GM18907 (cell line): ENCODE measurements at regions not wholly inside any gene's neighbourhood (a gene's known extent, or its start where the extent isn't known, plus 50 kb on each side); places are given as distances from the start of the nearest gene placed in this dataset.
"Not testable (repeated sequence)": the region's sequence is repeated elsewhere in the genome, so short reads cannot be mapped to it uniquely, and the experiment has no call there.

Experiments
- ATAC-seq: cut with Tn5 transposase; IDR thresholded peaks from one replicate; pipeline ENCODE4 v1.9.1; 2021; ENCODE audit warnings: mild to moderate bottlenecking, moderate library complexity; ENCODE audit not compliant: unreplicated experiment

GRCh38 chr7:85806321-85806720 lies 619.5 kb upstream of the SEMA3D start:
- no peak for ATAC-seq

GRCh38 chr7:85805656-85806055 lies 618.8 kb upstream of the SEMA3D start:
- ATAC-seq, result no peak

- ATAC-seq, result no peak
Measured at GRCh38 chr7:85805249-85805648, 618.4 kb upstream of the SEMA3D start.

- ATAC-seq, result no peak
Measured at GRCh38 chr7:85802211-85802610, 615.4 kb upstream of the SEMA3D start.

GRCh38 chr7:85796956-85797355 lies 610.1 kb upstream of the SEMA3D start:
- ATAC-seq, result no peak

GRCh38 chr7:85791098-85791497 lies 604.2 kb upstream of the SEMA3D start:
- not testable (repeated sequence) for ATAC-seq

GRCh38 chr7:85781606-85782005 lies 594.8 kb upstream of the SEMA3D start:
- no peak for ATAC-seq

- no peak for ATAC-seq
Measured at GRCh38 chr7:85776691-85777345, 590.0 kb upstream of the SEMA3D start.

GRCh38 chr7:85775431-85775830 lies 588.6 kb upstream of the SEMA3D start:
- ATAC-seq, result no peak

- no peak for ATAC-seq
Measured at GRCh38 chr7:85774986-85775385, 588.1 kb upstream of the SEMA3D start.

- ATAC-seq, result no peak
Measured at GRCh38 chr7:85773116-85773728, 586.4 kb upstream of the SEMA3D start.

GRCh38 chr7:85771516-85771915 lies 584.7 kb upstream of the SEMA3D start:
- no peak for ATAC-seq

- no peak for ATAC-seq
Measured at GRCh38 chr7:85770332-85770731, 583.5 kb upstream of the SEMA3D start.

GRCh38 chr7:85765698-85766298 lies 578.9 kb upstream of the SEMA3D start:
- no peak for ATAC-seq

- no peak for ATAC-seq
Measured at GRCh38 chr7:85764034-85764433, 577.2 kb upstream of the SEMA3D start.

- ATAC-seq, result no peak
Measured at GRCh38 chr7:85757348-85757747, 570.5 kb upstream of the SEMA3D start.

GRCh38 chr7:85750454-85750949 lies 563.6 kb upstream of the SEMA3D start:
- ATAC-seq, result peak; percentile 97

- ATAC-seq, result peak; percentile 59
Measured at GRCh38 chr7:85749696-85750453, 563.0 kb upstream of the SEMA3D start.

- ATAC-seq, result no peak
Measured at GRCh38 chr7:85748861-85749260, 562.0 kb upstream of the SEMA3D start.

GRCh38 chr7:85737426-85737825 lies 550.6 kb upstream of the SEMA3D start:
- no peak for ATAC-seq

GRCh38 chr7:85736085-85736484 lies 549.2 kb upstream of the SEMA3D start:
- no peak for ATAC-seq
